ENCODE measurements at regions not wholly inside any gene's neighbourhood (a gene's known extent, or its start where the extent isn't known, plus 50 kb on each side); places are given as distances from the start of the nearest gene placed in this dataset.

DNA sequence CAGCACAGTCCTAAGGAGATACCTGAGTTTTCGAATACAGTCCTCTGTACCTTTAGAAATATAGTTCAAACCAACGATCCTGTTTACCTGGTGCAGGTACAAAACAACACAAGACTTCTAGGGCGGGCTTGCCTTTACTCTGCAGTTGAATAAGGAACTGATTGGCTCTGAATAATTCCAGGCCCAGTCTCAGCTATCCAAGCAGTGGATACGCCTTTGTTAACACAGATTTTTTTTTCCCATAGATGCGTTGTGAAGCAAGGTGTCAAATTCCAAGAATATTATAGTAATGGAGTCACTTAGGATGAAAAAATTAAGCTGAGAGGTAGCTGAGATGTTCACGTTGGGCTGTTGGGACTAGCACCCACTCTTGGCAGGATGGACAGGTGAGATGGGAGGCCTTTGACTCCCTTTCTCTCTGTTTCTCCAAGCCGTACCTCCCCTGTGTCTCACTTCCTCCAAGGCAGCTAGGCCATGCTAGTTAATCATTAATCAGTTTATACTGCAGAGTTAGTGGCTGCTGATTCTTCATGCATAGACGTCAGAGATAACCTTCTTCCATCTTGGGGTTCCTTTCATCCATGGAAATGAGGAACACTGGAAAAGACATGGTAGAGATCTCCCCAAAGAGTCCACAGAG, 380.8 kb upstream of the ACVR2A start:
- Mint-ChIP-seq H3K4me3 (no peak overlapping the region), H3K9me3 (no peaks in the 10 kb centered on the region), H3K36me3 (no peaks in the 10 kb centered on the region), H3K27me3 (no peaks in the 10 kb centered on the region), H3K4me1 (ENCODE audit: low read depth) (no peaks in the 10 kb centered on the region), H3K27ac (no peak overlapping the region)
- POLR2A ChIA-PET, result no interaction called here
- no peak for DNase-seq
- intact Hi-C loops (cut with micrococcal nuclease), result no loop called here
- CTCF ChIA-PET, result no interaction called here

GRCh38 chr2:147460155-147460554, 384.7 kb upstream of the ACVR2A start:
- Mint-ChIP-seq H3K27ac (no peak overlapping the region), H3K27me3 (no peaks in the 10 kb centered on the region), H3K9me3 (no peaks in the 10 kb centered on the region), H3K4me1 (ENCODE audit: low read depth) (peaks cover 5% of the 10 kb centered on the region), H3K4me3 (no peak overlapping the region), H3K36me3 (no peaks in the 10 kb centered on the region)
- intact Hi-C loops (cut with micrococcal nuclease), result no loop called here
- ChIA-PET CTCF (no interaction called here), POLR2A (no interaction called here)
- DNase-seq, result no peak

- Mint-ChIP-seq H3K4me3 (no peak overlapping the region), H3K9me3 (no peaks in the 10 kb centered on the region), H3K27ac (no peak overlapping the region), H3K27me3 (no peaks in the 10 kb centered on the region), H3K36me3 (no peaks in the 10 kb centered on the region), H3K4me1 (ENCODE audit: low read depth) (peaks cover 7% of the 10 kb centered on the region)
- intact Hi-C loops (cut with micrococcal nuclease), result no loop called here
- ChIA-PET POLR2A (no interaction called here), CTCF (interaction anchor here (0.7 kb wide), 1 partner anchor 454 kb away, joined by 3 read pairs; no protein-coding TSS in a partner anchor)
- DNase-seq, result no peak
These were observed 388.1 kb upstream of the ACVR2A start for GRCh38 chr2:147456779-147457178.

DNA sequence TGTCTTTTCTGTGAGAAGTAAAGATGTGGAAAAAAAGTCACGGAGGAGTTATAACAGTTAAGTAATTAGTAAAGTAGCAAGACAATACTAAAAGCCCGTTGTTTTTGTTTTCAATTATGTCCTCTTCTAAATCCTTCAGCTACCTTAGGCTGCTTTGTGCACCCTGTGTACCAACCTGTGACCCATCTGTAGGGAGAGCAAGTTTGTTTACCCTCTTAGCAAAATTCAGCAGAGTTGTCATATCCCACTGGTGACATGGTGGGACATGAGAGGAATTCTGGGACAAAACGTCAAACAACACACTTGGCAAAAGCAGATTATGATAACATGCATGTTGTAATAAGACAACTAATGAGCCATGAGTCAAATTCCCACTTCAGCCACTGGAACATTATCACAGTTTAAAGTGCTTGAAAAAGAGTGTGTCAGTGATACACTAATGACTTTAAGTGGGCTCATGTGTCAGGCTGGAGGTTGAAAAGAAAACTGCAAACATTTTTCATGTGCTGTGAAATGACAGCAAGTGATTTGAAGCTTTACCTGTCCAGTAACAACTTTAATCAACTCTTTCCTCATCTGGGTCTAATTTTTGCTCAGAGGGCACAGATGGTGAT, 392.8 kb upstream of the ACVR2A start:
- ChIA-PET POLR2A (no interaction called here), CTCF (interaction anchor here (0.7 kb wide), 1 partner anchor 395 kb away, joined by 3 read pairs; no protein-coding TSS in a partner anchor)
- no peak overlapping the region for H3K27ac Mint-ChIP-seq
- H3K9me3 Mint-ChIP-seq, result no peaks in the 10 kb centered on the region
- H3K36me3 Mint-ChIP-seq, result no peaks in the 10 kb centered on the region
- no peak for DNase-seq
- H3K4me3 Mint-ChIP-seq, result no peak overlapping the region
- no peaks in the 10 kb centered on the region for H3K27me3 Mint-ChIP-seq
- intact Hi-C loops (cut with micrococcal nuclease), result loop anchor here (5.0 kb wide), 1 partner anchor 155 kb away; no protein-coding TSS in a partner anchor
- peaks cover 22% of the 10 kb centered on the region for H3K4me1 Mint-ChIP-seq (ENCODE audit: low read depth)

- peaks cover 17% of the 10 kb centered on the region for H3K4me1 Mint-ChIP-seq (ENCODE audit: low read depth)
- no peaks in the 10 kb centered on the region for H3K27me3 Mint-ChIP-seq
- POLR2A ChIA-PET, result no interaction called here
- H3K9me3 Mint-ChIP-seq, result peaks cover 2% of the 10 kb centered on the region
- H3K4me3 Mint-ChIP-seq, result no peak overlapping the region
- DNase-seq, result no peak
- peaks cover 2% of the 10 kb centered on the region for H3K36me3 Mint-ChIP-seq
- H3K27ac Mint-ChIP-seq, result no peak overlapping the region
- CTCF ChIA-PET, result interaction anchor here (0.7 kb wide), 1 partner anchor 396 kb away, joined by 3 read pairs; no protein-coding TSS in a partner anchor
- intact Hi-C loops (cut with micrococcal nuclease), result loop anchor here (5.0 kb wide), 1 partner anchor 154 kb away; no protein-coding TSS in a partner anchor
These were observed 393.9 kb upstream of the ACVR2A start for GRCh38 chr2:147450661-147451510.

DNA sequence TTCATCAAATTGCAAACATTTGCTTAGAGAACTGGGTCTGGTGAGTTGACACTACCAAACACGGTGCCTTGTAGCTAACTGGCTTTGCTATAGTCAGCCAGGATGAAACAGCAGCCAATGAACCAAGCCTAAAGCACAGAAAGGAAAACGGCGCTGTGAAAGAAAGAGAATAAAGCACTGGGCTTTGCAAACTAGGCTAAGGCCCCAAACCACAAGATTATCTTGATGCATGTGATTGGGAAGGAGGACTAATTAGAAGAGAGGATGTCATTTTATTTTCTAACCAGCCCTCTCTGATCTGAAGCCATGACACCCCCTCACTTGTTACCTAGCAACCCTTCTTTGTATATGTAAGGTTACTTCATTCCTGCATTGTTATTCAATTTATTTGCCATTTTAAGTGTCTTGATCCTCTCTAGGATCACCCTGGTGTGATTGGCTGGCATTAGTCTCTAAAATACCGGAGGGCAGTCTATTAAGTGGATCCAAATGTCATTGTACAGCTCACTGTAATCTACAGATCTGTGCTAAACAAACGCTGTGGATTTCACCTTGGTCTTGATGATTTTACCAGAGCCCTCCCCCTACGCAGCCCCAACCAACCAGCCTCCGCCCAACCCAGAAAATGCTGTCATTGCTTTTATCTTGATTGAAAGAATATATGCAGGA, 395.4 kb upstream of the ACVR2A start:
- H3K36me3 Mint-ChIP-seq, result peaks cover 2% of the 10 kb centered on the region
- DNase-seq, result peak; percentile 53
- ChIA-PET POLR2A (no interaction called here), CTCF (no interaction called here)
- peaks cover 2% of the 10 kb centered on the region for H3K9me3 Mint-ChIP-seq
- peak overlapping the region; percentile 27 for H3K4me3 Mint-ChIP-seq
- intact Hi-C loops (cut with micrococcal nuclease), result loop anchor here (2.0 kb wide), 1 partner anchor 395 kb away; the partner anchor contains the start of gene ACVR2A
- no peaks in the 10 kb centered on the region for H3K27me3 Mint-ChIP-seq
- H3K4me1 Mint-ChIP-seq (ENCODE audit: low read depth), result peaks cover 17% of the 10 kb centered on the region
- peak overlapping the region; percentile 68 for H3K27ac Mint-ChIP-seq

GRCh38 chr2:147442816-147443215, 402.0 kb upstream of the ACVR2A start:
- no peak overlapping the region for H3K4me3 Mint-ChIP-seq
- ChIA-PET POLR2A (no interaction called here), CTCF (no interaction called here)
- no peaks in the 10 kb centered on the region for H3K4me1 Mint-ChIP-seq (ENCODE audit: low read depth)
- intact Hi-C loops (cut with micrococcal nuclease), result no loop called here
- H3K27me3 Mint-ChIP-seq, result no peaks in the 10 kb centered on the region
- DNase-seq, result no peak
- peaks cover 2% of the 10 kb centered on the region for H3K9me3 Mint-ChIP-seq
- H3K27ac Mint-ChIP-seq, result no peak overlapping the region
- peaks cover 2% of the 10 kb centered on the region for H3K36me3 Mint-ChIP-seq

DNA sequence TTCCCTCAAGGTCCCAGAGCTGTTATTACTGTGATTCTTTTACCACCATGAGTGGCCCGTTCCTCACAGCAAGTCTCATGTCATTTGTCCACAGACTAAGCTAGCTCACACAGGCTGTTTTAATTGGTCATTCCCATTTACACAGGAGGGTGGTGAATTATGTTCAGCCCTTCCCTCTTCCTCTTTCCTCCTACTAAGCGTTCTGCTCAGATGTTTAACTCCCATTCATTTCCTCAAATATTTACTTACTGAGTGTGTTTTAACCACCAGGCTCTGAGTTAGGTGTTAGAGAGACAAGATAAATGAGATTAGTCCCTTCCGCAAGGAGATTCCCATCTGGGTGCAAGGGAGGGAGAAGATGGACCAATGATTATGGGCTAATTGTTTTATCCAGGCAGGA, 403.6 kb upstream of the ACVR2A start:
- H3K27ac Mint-ChIP-seq, result no peak overlapping the region
- no peaks in the 10 kb centered on the region for H3K9me3 Mint-ChIP-seq
- DNase-seq, result no peak
- intact Hi-C loops (cut with micrococcal nuclease), result no loop called here
- no peaks in the 10 kb centered on the region for H3K27me3 Mint-ChIP-seq
- H3K4me3 Mint-ChIP-seq, result no peak overlapping the region
- H3K4me1 Mint-ChIP-seq (ENCODE audit: low read depth), result no peaks in the 10 kb centered on the region
- CTCF ChIA-PET, result no interaction called here
- POLR2A ChIA-PET, result no interaction called here
- H3K36me3 Mint-ChIP-seq, result no peaks in the 10 kb centered on the region

DNA sequence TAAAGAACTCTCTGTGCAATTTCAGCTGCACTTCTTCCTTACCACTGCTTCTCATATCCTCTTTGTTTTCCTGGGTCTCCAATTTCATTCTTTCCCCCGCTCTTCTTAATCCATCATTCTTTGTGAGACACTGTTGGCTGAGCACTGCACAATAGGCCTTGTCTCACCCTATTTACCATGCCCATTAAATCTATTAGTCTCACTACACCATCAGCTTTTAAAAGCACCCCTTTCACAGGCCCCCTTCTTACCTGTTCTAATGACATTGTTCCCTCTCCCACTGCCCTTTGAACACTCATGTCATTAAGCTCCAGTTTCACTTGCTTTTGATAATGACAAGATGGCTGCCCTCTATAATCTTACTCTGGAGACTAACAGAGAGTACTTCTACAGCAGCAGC, 404.1 kb upstream of the ACVR2A start:
- Mint-ChIP-seq H3K4me1 (ENCODE audit: low read depth) (no peaks in the 10 kb centered on the region), H3K27ac (no peak overlapping the region), H3K9me3 (no peaks in the 10 kb centered on the region), H3K4me3 (no peak overlapping the region), H3K27me3 (no peaks in the 10 kb centered on the region), H3K36me3 (no peaks in the 10 kb centered on the region)
- ChIA-PET CTCF (no interaction called here), POLR2A (no interaction called here)
- intact Hi-C loops (cut with micrococcal nuclease), result no loop called here
- no peak for DNase-seq

- ChIA-PET CTCF (no interaction called here), POLR2A (no interaction called here)
- Mint-ChIP-seq H3K9me3 (no peaks in the 10 kb centered on the region), H3K4me3 (no peak overlapping the region), H3K4me1 (ENCODE audit: low read depth) (no peaks in the 10 kb centered on the region), H3K27ac (no peak overlapping the region), H3K36me3 (no peaks in the 10 kb centered on the region), H3K27me3 (no peaks in the 10 kb centered on the region)
- DNase-seq, result no peak
- intact Hi-C loops (cut with micrococcal nuclease), result no loop called here
These were observed 404.8 kb upstream of the ACVR2A start for GRCh38 chr2:147439986-147440385.

DNA sequence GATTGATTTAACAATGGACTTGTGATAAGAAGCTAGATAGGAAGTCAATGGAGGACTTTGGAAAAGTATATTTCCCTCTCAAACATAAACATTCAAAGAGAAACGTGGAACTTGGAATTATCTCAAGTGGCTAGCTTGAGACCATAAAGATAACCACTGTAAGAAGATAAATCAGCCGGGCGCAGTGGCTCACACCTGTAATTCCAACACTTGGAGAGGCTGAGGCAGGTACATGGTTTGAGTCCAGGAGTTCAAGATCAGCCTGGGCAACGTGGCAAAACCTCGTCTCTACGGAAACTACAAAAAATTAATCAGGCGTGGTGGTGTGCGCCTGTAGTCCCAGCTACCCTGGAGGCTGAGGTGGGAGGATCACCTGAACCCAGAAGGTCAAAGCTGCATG, 405.9 kb upstream of the ACVR2A start:
- ChIA-PET CTCF (no interaction called here), POLR2A (no interaction called here)
- H3K9me3 Mint-ChIP-seq, result no peaks in the 10 kb centered on the region
- no peaks in the 10 kb centered on the region for H3K4me1 Mint-ChIP-seq (ENCODE audit: low read depth)
- intact Hi-C loops (cut with micrococcal nuclease), result no loop called here
- DNase-seq, result no peak
- no peak overlapping the region for H3K4me3 Mint-ChIP-seq
- no peaks in the 10 kb centered on the region for H3K36me3 Mint-ChIP-seq
- H3K27ac Mint-ChIP-seq, result no peak overlapping the region
- no peaks in the 10 kb centered on the region for H3K27me3 Mint-ChIP-seq

- no peaks in the 10 kb centered on the region for H3K9me3 Mint-ChIP-seq
- POLR2A ChIA-PET, result no interaction called here
- CTCF ChIA-PET, result no interaction called here
- H3K4me1 Mint-ChIP-seq (ENCODE audit: low read depth), result no peaks in the 10 kb centered on the region
- no peak overlapping the region for H3K27ac Mint-ChIP-seq
- no peak for DNase-seq
- intact Hi-C loops (cut with micrococcal nuclease), result no loop called here
- H3K27me3 Mint-ChIP-seq, result no peaks in the 10 kb centered on the region
- H3K4me3 Mint-ChIP-seq, result no peak overlapping the region
- H3K36me3 Mint-ChIP-seq, result no peaks in the 10 kb centered on the region
These were observed 411.0 kb upstream of the ACVR2A start for GRCh38 chr2:147433822-147434221.
